ENCODE measurements at regions not wholly inside any gene's neighbourhood (a gene's known extent, or its start where the extent isn't known, plus 50 kb on each side); places are given as distances from the start of the nearest gene placed in this dataset.

- TF ChIP-seq, protein P1, sequence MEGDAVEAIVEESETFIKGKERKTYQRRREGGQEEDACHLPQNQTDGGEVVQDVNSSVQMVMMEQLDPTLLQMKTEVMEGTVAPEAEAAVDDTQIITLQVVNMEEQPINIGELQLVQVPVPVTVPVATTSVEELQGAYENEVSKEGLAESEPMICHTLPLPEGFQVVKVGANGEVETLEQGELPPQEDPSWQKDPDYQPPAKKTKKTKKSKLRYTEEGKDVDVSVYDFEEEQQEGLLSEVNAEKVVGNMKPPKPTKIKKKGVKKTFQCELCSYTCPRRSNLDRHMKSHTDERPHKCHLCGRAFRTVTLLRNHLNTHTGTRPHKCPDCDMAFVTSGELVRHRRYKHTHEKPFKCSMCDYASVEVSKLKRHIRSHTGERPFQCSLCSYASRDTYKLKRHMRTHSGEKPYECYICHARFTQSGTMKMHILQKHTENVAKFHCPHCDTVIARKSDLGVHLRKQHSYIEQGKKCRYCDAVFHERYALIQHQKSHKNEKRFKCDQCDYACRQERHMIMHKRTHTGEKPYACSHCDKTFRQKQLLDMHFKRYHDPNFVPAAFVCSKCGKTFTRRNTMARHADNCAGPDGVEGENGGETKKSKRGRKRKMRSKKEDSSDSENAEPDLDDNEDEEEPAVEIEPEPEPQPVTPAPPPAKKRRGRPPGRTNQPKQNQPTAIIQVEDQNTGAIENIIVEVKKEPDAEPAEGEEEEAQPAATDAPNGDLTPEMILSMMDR (IDR thresholded peaks at IDR 0.05), result no peak
- TF ChIP-seq POLR2A (IDR thresholded peaks at IDR 0.05), result no peak
Measured at GRCh38 chr11:45556851-45557707, 108.3 kb downstream of the CHST1 start.
